Neural progenitor cell (in vitro differentiated cells): ENCODE measurements at regions not wholly inside any gene's neighbourhood (a gene's known extent, or its start where the extent isn't known, plus 50 kb on each side); places are given as distances from the start of the nearest gene placed in this dataset.

Source experiments
- CTCF ChIP-seq: fragments of 200-600 bp; sonication (generic); IDR thresholded peaks from 2 replicates; pipeline ENCODE4 v1.5.1; 2017; ENCODE audit warnings: antibody characterized with exemption, mild to moderate bottlenecking
- EZH2 ChIP-seq: fragments of 200-600 bp; sonication (generic); IDR thresholded peaks from 2 replicates; pipeline ENCODE4 v1.6.1; 2017; ENCODE audit warnings: antibody characterized with exemption, mild to moderate bottlenecking, moderate library complexity
- EZH2phosphoT487 ChIP-seq: fragments of 200-600 bp; sonication (generic); IDR thresholded peaks from 2 replicates; pipeline ENCODE4 v1.6.1; 2017; ENCODE audit warnings: antibody characterized with exemption

DNA sequence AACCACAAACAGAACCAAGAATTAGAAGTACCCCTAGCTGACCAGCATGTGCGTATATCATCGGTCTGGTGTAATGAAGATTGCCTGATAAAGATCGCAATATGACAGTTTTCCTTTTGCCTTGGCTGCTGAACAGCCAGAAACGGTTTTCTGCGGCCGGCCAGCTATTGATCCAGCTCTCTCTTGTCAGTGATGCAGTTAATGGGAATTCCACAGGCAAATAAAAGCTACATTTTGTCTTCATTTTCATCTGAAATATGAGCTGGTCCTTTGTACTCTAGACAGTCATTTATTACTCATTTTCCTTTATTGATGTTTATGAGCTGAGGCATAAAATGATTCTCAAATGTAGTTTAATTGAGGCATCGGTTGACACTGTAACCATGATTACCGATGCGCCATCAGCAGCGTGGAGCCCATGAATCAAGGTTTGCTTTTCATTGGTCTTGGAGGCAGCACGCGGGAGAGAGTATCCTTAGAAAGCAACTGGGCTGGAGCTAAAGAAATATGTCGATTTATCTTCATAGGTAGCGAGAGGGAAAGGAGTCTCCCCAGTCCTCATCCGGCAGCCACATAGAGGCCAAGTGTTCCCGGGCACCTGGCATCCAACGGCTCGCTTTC lies 535.2 kb downstream of the GALR1 start:
- no peak for TF ChIP-seq EZH2phosphoT487
- no peak for TF ChIP-seq CTCF
- TF ChIP-seq EZH2: no peak
